VCaP (cell line): ENCODE measurements at regions not wholly inside any gene's neighbourhood (a gene's known extent, or its start where the extent isn't known, plus 50 kb on each side); places are given as distances from the start of the nearest gene placed in this dataset.
A peak's percentile ranks its signal among the peaks of the same experiment; 100 is the strongest.

Source experiments
- H3K27ac ChIP-seq: fragments of 450-650 bp; 2 replicates; pipeline ENCODE4 v1.5.1; 2017
- CTCF ChIP-seq: fragments of 450-650 bp; conservative IDR thresholded peaks from 2 replicates; pipeline ENCODE4 v1.5.1; 2017; ENCODE audit warnings: mild to moderate bottlenecking, moderate library complexity

- H3K27ac ChIP-seq, result no peak overlapping the region
- peak; percentile 68 for TF ChIP-seq CTCF
Measured at GRCh38 chr6:104527761-104528415, 331.8 kb downstream of the HACE1 start.

GRCh38 chr6:104527311-104527710, 332.4 kb downstream of the HACE1 start:
- TF ChIP-seq CTCF, result no peak
- no peak overlapping the region for H3K27ac ChIP-seq

- TF ChIP-seq CTCF, result no peak
- no peak overlapping the region for H3K27ac ChIP-seq
Measured at GRCh38 chr6:104526376-104526775, 333.3 kb downstream of the HACE1 start.

- no peak overlapping the region for H3K27ac ChIP-seq
Measured at GRCh38 chr6:104525677-104526322, 333.9 kb downstream of the HACE1 start.

GRCh38 chr6:104522533-104522932, 337.2 kb downstream of the HACE1 start:
- no peak overlapping the region for H3K27ac ChIP-seq
- TF ChIP-seq CTCF, result no peak

More at GRCh38 chr6:104525677-104526322, 333.9 kb downstream of the HACE1 start:
- peak; percentile 96 for TF ChIP-seq CTCF

GRCh38 chr6:104521176-104521575, 338.5 kb downstream of the HACE1 start:
- no peak overlapping the region for H3K27ac ChIP-seq
- no peak for TF ChIP-seq CTCF

- no peak for TF ChIP-seq CTCF
- no peak overlapping the region for H3K27ac ChIP-seq
Measured at GRCh38 chr6:104519566-104519965, 340.2 kb downstream of the HACE1 start.
